ENCODE measurements at regions not wholly inside any gene's neighbourhood (a gene's known extent, or its start where the extent isn't known, plus 50 kb on each side); places are given as distances from the start of the nearest gene placed in this dataset.
"Not testable (repeated sequence)": the region's sequence is repeated elsewhere in the genome, so short reads cannot be mapped to it uniquely, and the experiment has no call there.

GRCh38 chr6:144683216-144684070 is 398.3 kb downstream of the UTRN start:
- ChIA-PET CTCF (no interaction called here), POLR2A (no interaction called here)
- no peak for DNase-seq (ENCODE audit: extremely low spot score)
- no peak for TF ChIP-seq ELF4 (IDR thresholded peaks at IDR 0.05)
- TF ChIP-seq, protein P1, sequence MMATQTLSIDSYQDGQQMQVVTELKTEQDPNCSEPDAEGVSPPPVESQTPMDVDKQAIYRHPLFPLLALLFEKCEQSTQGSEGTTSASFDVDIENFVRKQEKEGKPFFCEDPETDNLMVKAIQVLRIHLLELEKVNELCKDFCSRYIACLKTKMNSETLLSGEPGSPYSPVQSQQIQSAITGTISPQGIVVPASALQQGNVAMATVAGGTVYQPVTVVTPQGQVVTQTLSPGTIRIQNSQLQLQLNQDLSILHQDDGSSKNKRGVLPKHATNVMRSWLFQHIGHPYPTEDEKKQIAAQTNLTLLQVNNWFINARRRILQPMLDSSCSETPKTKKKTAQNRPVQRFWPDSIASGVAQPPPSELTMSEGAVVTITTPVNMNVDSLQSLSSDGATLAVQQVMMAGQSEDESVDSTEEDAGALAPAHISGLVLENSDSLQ (IDR thresholded peaks at IDR 0.05), result no peak
- TF ChIP-seq HDGF (IDR thresholded peaks at IDR 0.05; ENCODE audit: borderline replicate concordance), result no peak
- no peak for TF ChIP-seq SP1 (IDR thresholded peaks at IDR 0.05)
- TF ChIP-seq LEF1 (IDR thresholded peaks at IDR 0.05; ENCODE audit: borderline replicate concordance), result no peak
- TF ChIP-seq ZNF384 (IDR thresholded peaks at IDR 0.05), result no peak
- TF ChIP-seq BHLHE40 (IDR thresholded peaks at IDR 0.05; ENCODE audit: borderline replicate concordance), result no peak
- TF ChIP-seq L3MBTL2 (conservative IDR thresholded peaks at IDR 0.05), result no peak
- TF ChIP-seq SUZ12 (IDR thresholded peaks at IDR 0.05), result no peak
- TF ChIP-seq ARNT (IDR thresholded peaks at IDR 0.05), result no peak
- no peak for TF ChIP-seq FOXA1 (IDR thresholded peaks at IDR 0.05)
- no peak for TF ChIP-seq FOXM1 (IDR thresholded peaks at IDR 0.05; ENCODE audit: borderline replicate concordance)
- TF ChIP-seq CTBP1 (IDR thresholded peaks at IDR 0.05; ENCODE audit: borderline replicate concordance), result no peak
- no peak for TF ChIP-seq FOXK2 (IDR thresholded peaks at IDR 0.05)
- no peak for TF ChIP-seq TARDBP (IDR thresholded peaks at IDR 0.05)
- TF ChIP-seq NFRKB (IDR thresholded peaks at IDR 0.05), result no peak

DNA sequence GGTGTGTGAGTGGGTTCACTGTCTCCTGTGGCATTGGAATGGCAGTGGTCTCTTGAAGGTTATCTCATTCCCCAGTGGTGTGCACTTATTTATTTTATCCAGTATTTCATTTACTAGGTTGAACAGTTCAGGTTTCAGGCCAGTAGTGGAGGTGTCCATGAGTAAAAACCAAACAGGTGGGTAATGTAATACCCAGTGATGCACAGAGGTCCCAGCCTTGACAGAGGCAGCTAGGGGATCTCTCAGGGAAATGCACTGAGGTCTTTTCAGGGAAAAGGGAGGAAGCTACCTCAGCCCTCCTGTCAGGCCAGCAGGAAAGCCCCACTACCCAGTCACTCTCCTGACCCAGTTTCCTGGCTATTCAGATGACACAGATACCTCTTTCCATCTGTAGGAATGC is 403.6 kb downstream of the UTRN start:
- CTCF ChIA-PET, result no interaction called here
- TF ChIP-seq, protein P1 (IDR thresholded peaks at IDR 0.05), result no peak
- no peak for TF ChIP-seq SP1 (IDR thresholded peaks at IDR 0.05)
- TF ChIP-seq HDGF (IDR thresholded peaks at IDR 0.05; ENCODE audit: borderline replicate concordance), result no peak
- no peak for TF ChIP-seq SUZ12 (IDR thresholded peaks at IDR 0.05)
- TF ChIP-seq FOXA1 (IDR thresholded peaks at IDR 0.05), result no peak
- TF ChIP-seq CTBP1 (IDR thresholded peaks at IDR 0.05; ENCODE audit: borderline replicate concordance), result no peak
- no peak for TF ChIP-seq NFRKB (IDR thresholded peaks at IDR 0.05)
- TF ChIP-seq ARNT (IDR thresholded peaks at IDR 0.05), result no peak
- TF ChIP-seq FOXK2 (IDR thresholded peaks at IDR 0.05), result no peak
- no peak for TF ChIP-seq ELF4 (IDR thresholded peaks at IDR 0.05)
- no peak for TF ChIP-seq FOXM1 (IDR thresholded peaks at IDR 0.05; ENCODE audit: borderline replicate concordance)
- no peak for TF ChIP-seq L3MBTL2 (conservative IDR thresholded peaks at IDR 0.05)
- TF ChIP-seq BHLHE40 (IDR thresholded peaks at IDR 0.05; ENCODE audit: borderline replicate concordance), result no peak
- TF ChIP-seq TARDBP (IDR thresholded peaks at IDR 0.05), result no peak
- DNase-seq (ENCODE audit: extremely low spot score), result no peak
- POLR2A ChIA-PET, result no interaction called here

- DNase-seq (ENCODE audit: extremely low spot score), result no peak
- ChIA-PET CTCF (no interaction called here), POLR2A (no interaction called here)
- TF ChIP-seq CTBP1 (IDR thresholded peaks at IDR 0.05; ENCODE audit: borderline replicate concordance) (no peak), FOXK2 (IDR thresholded peaks at IDR 0.05) (no peak), TARDBP (IDR thresholded peaks at IDR 0.05) (no peak), FOXM1 (IDR thresholded peaks at IDR 0.05; ENCODE audit: borderline replicate concordance) (no peak), HDGF (IDR thresholded peaks at IDR 0.05; ENCODE audit: borderline replicate concordance) (no peak), ARNT (IDR thresholded peaks at IDR 0.05) (no peak), ZNF384 (IDR thresholded peaks at IDR 0.05) (no peak), BHLHE40 (IDR thresholded peaks at IDR 0.05; ENCODE audit: borderline replicate concordance) (no peak), SUZ12 (IDR thresholded peaks at IDR 0.05) (no peak), L3MBTL2 (conservative IDR thresholded peaks at IDR 0.05) (no peak), NFRKB (IDR thresholded peaks at IDR 0.05) (no peak), ELF4 (IDR thresholded peaks at IDR 0.05) (no peak), FOXA1 (IDR thresholded peaks at IDR 0.05) (no peak), LEF1 (IDR thresholded peaks at IDR 0.05; ENCODE audit: borderline replicate concordance) (no peak), SP1 (IDR thresholded peaks at IDR 0.05) (no peak)
- TF ChIP-seq, protein P1 (IDR thresholded peaks at IDR 0.05), result no peak
These were observed 404.4 kb downstream of the UTRN start for GRCh38 chr6:144689503-144690040.

GRCh38 chr6:144690133-144690532 is 405.0 kb downstream of the UTRN start:
- TF ChIP-seq HDGF (IDR thresholded peaks at IDR 0.05; ENCODE audit: borderline replicate concordance) (no peak), TARDBP (IDR thresholded peaks at IDR 0.05) (no peak), SUZ12 (IDR thresholded peaks at IDR 0.05) (no peak), BHLHE40 (IDR thresholded peaks at IDR 0.05; ENCODE audit: borderline replicate concordance) (no peak), FOXK2 (IDR thresholded peaks at IDR 0.05) (no peak), ZNF384 (IDR thresholded peaks at IDR 0.05) (no peak), LEF1 (IDR thresholded peaks at IDR 0.05; ENCODE audit: borderline replicate concordance) (no peak), CTBP1 (IDR thresholded peaks at IDR 0.05; ENCODE audit: borderline replicate concordance) (no peak)
- ChIA-PET CTCF (no interaction called here), POLR2A (no interaction called here)
- DNase-seq (ENCODE audit: extremely low spot score), result no peak

- no peak for TF ChIP-seq FOXM1 (IDR thresholded peaks at IDR 0.05; ENCODE audit: borderline replicate concordance)
- TF ChIP-seq L3MBTL2 (conservative IDR thresholded peaks at IDR 0.05), result no peak
- TF ChIP-seq ARNT (IDR thresholded peaks at IDR 0.05), result no peak
- TF ChIP-seq BHLHE40 (IDR thresholded peaks at IDR 0.05; ENCODE audit: borderline replicate concordance), result no peak
- TF ChIP-seq ELF4 (IDR thresholded peaks at IDR 0.05), result no peak
- no peak for TF ChIP-seq NFRKB (IDR thresholded peaks at IDR 0.05)
- no peak for TF ChIP-seq CTBP1 (IDR thresholded peaks at IDR 0.05; ENCODE audit: borderline replicate concordance)
- no peak for TF ChIP-seq FOXA1 (IDR thresholded peaks at IDR 0.05)
- no peak for TF ChIP-seq ZNF384 (IDR thresholded peaks at IDR 0.05)
- no peak for TF ChIP-seq SUZ12 (IDR thresholded peaks at IDR 0.05)
- no peak for TF ChIP-seq FOXK2 (IDR thresholded peaks at IDR 0.05)
- no peak for TF ChIP-seq HDGF (IDR thresholded peaks at IDR 0.05; ENCODE audit: borderline replicate concordance)
- CTCF ChIA-PET, result no interaction called here
- no peak for DNase-seq (ENCODE audit: extremely low spot score)
- POLR2A ChIA-PET, result no interaction called here
These were observed 405.5 kb downstream of the UTRN start for GRCh38 chr6:144690666-144691065.

GRCh38 chr6:144692050-144692449 is 406.9 kb downstream of the UTRN start:
- DNase-seq (ENCODE audit: extremely low spot score); POLR2A ChIA-PET; CTCF ChIA-PET: not testable (repeated sequence)
